ENCODE measurements at regions not wholly inside any gene's neighbourhood (a gene's known extent, or its start where the extent isn't known, plus 50 kb on each side); places are given as distances from the start of the nearest gene placed in this dataset.

- DNase-seq: no peak
Measured at GRCh38 chr1:168782559-168783116, 53.6 kb upstream of the DPT start.

- DNase-seq: no peak
Measured at GRCh38 chr1:168783458-168784210, 54.6 kb upstream of the DPT start.

- peak; percentile 7 for DNase-seq
Measured at GRCh38 chr1:168786476-168787330, 57.7 kb upstream of the DPT start.

GRCh38 chr1:168788258-168788657 lies 59.3 kb upstream of the DPT start:
- no peak for DNase-seq

GRCh38 chr1:168789501-168789900 lies 60.5 kb upstream of the DPT start:
- no peak for DNase-seq

GRCh38 chr1:168792142-168792541 lies 63.1 kb upstream of the DPT start:
- DNase-seq: no peak

DNA sequence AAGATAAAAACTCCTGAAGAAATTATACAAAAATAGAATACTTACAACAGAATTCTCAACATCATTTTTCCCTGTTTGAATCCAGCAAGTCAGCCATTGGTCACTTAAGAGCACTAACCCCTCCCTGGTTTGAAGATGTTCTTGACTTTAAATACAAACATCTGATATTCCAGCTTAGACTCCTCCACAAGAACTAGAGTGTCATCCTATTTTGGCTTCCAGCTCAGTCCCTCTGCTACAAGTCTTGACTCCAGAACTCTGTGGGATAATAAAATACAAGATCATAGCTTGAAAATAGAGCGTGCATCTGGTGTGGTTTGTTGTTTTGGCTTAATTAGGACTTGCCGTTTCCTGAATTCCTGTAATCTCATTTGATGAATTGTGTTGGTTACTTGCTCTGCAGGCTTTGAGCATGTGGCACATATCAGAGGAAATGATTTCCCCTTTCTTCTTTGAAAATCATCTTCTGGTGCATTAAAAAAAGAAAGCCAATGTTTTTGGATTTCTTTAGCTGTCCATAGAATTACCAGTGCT lies 63.7 kb upstream of the DPT start:
- DNase-seq: no peak

DNA sequence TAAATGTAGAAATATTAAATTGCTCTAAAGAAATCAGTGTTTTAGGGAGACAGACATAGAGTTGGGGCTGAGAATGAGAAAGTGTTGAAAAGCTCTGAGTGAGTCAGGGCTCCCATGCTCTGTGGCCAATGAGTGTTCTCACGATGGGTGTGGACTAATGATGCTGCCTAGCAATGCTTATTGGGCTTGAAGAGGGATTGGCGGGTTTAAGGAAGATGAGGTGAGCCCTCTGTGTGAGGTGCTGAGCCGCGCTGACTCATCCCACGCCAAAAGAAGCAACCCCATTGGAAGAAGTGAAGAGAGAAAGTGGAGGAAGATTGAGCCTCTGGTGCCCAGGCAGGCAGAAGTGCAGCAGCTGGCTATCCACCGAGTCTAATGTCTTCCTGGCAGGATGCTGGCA lies 65.1 kb upstream of the DPT start:
- DNase-seq: no peak

DNA sequence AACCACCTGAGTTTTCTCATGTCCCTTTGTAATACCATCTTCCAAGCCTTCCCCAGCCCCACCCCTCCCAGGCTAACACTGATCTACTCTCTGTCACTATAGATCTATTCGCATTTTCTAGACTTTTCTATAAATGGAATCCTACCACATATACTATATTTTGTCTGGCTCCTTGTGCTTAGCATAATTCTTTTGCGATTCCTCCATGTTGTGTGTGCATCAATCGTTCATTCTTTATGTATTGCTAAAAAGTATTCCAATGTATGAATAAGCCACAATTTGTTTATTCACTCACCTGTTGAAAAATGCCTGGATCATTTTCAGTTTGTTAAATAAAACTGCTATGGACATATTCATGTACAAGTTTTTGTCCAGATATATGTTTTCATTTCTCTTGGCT lies 66.7 kb upstream of the DPT start:
- DNase-seq: no peak

- DNase-seq: no peak
Measured at GRCh38 chr1:168799927-168800605, 71.1 kb upstream of the DPT start.

DNA sequence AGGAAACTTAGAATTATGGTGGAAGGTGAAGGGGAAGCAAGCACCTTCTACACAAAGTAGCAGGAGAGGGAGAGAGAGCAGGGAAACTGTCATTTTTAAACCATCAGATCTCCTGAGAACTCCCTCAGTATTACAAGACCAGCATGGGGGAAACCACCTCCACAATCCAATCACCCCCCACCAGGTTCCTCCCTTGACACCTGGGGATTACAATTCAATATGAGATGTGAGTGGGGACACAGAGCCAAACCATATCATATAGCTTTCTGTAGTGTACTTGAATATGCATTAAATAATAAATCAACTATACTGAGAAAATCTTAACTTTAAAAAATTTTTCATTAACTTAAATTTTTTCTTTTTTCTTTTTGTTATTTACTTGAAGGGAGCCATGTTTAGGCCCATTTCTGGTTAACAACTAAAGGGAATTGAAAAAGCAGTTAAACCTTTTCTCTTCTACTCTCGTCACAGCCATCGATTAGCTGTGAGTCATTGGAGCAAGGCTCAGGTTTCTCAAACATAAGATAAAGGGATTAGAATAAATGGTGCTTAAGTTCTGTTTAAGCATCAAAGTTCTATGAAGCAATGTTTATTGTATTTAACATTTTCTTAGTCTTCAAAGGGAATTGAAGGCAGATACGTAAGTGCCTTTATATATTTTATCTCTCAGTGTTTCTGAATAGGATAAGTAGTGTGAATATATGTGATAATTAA lies 72.2 kb upstream of the DPT start:
- DNase-seq: no peak

GRCh38 chr1:168803806-168804510 lies 75.0 kb upstream of the DPT start:
- no peak for DNase-seq

DNA sequence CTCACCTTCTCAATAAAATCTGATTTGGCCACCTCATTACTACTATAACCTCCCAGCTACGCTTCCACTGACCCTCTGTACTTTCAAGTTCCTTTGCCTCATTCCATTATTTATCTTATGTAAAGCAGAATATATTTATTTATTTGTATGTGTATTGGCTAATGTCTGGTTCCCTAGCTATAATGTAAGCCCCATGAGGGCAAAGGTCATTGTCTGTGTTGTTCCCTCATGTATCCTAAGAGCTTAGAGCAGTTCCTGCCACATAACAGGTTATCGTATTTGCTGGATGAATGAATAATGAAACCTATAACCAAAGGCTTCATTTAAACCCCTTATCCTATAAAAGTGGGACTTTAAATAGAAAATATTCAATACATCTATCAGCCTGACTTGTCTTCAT lies 77.9 kb upstream of the DPT start:
- DNase-seq: no peak

- no peak for DNase-seq
Measured at GRCh38 chr1:168811176-168811575, 82.2 kb upstream of the DPT start.

GRCh38 chr1:168819668-168820067 lies 90.7 kb upstream of the DPT start:
- DNase-seq: no peak

- no peak for DNase-seq
Measured at GRCh38 chr1:168821434-168821833, 92.4 kb upstream of the DPT start.

DNA sequence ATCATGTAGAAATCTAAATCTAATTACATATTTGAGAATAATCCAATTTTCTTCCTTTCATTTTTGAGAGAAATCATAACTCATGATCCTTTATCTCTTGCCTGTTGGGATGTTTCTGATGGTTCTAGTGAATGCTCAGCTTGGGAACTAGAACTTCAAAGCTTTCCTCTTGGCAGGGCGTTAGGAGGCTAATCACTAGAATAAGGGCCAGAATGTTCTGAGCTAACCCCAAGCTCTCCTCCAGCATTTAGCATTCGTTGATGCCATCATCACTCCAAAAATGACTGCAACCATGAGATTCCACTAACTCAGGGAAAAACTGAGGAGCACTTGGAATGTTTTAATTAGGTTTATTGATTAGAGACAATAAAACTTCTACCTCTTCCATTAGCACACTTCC lies 93.9 kb upstream of the DPT start:
- DNase-seq: no peak

DNA sequence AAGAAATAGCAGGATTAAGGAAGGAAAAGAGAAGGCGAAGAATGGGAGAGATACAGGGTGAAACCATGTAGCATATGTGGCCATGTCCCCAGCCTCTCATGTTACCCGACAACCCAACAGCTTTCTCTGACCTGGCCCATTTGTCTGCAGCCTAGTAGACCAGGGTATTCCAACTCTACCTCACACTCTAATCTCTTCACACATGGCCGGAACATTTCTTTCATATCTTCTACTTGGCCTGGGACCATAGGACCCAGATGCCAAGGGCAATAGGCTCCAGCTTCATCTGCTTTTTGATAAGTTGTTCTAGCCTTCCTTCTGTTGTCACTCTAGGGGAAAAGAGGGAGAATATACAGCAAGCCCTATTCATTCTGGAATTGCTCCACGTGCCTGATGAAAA lies 95.0 kb upstream of the DPT start:
- DNase-seq: no peak

DNA sequence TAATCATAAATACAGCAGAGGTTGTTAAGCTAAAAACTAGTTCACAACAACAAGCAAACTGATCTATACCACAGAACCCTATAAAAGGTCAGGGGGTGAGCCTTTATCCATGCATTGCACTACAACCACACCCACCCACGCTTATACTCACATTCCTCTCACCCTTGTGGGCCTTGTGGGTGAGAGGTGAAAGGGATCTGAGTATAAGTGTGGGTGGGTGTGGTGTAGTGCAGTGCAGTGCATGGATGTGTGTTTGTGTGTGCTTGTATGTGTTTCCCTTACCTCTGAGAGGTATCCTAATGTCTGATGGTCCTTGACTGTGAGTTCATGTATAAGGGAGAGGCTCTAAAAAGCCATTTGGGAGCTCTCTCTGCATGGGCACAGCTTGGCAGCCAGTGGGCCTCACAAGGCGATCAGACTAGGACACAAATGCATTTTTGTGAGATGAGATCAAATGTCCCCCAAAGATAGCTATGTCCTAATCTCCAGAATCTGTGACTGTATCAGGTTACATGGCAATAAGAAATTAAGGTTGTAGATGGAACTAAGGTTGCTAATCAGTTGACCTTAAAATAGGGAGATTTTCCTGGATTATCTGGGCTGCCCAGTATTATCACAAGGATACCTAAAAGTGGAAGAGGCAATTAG lies 95.5 kb upstream of the DPT start:
- DNase-seq: no peak

- no peak for DNase-seq
Measured at GRCh38 chr1:168825129-168825528, 96.1 kb upstream of the DPT start.

DNA sequence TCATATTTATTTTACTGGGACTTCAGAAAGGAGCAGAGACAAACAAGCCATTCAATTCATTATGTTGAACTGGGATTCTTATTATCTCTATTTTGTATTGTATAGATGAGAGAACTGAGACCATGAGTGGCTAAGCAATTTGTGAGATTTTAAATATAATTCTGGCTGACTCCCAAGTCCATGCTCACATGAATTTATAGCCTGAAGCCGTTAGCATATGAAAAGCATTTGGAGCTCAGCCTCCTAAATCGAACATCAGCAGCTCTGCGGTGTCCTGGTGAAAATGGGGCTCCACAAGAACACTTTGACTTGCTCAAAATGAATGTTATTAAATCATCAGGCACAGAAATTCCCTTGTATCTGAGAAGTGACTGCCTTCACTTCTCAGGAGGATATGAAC lies 96.8 kb upstream of the DPT start:
- no peak for DNase-seq
